Effector memory CD8-positive, alpha-beta T cell (primary cell): ENCODE measurements at regions not wholly inside any gene's neighbourhood (a gene's known extent, or its start where the extent isn't known, plus 50 kb on each side); places are given as distances from the start of the nearest gene placed in this dataset.
A peak's percentile ranks its signal among the peaks of the same experiment; 100 is the strongest.

Experiments used
- ATAC-seq: fragments of 150-1000 bp; cut with Tn5 transposase; replicated peaks from 2 replicates; pipeline ENCODE4 v1.10.0; 2021; ENCODE audit warnings: mild to moderate bottlenecking, moderate library complexity
- DNase-seq, 3 experiments: peaks; one replicate each; pipeline ENCODE4 v3.0.0; 2021
- H3K27ac Mint-ChIP-seq, 2 donors: one replicate each; pipeline ENCODE4 v1.8.0; 2022; ENCODE audit warnings: mild to moderate bottlenecking in 2 of 2, mixed read lengths in 2 of 2, moderate library complexity in 2 of 2
- H3K27me3 Mint-ChIP-seq, 2 donors: one replicate each; pipeline ENCODE4 v1.8.0; 2022; ENCODE audit warnings: mixed read lengths in 2 of 2
- H3K36me3 Mint-ChIP-seq: one replicate; pipeline ENCODE4 v1.8.0; 2022; ENCODE audit warnings: mild to moderate bottlenecking, moderate library complexity, mixed read lengths; ENCODE audit not compliant: insufficient read depth
- H3K4me1 Mint-ChIP-seq, 2 donors: one replicate each; pipeline ENCODE4 v1.8.0; 2022; ENCODE audit warnings: low read depth in 2 of 2, mixed read lengths in 2 of 2
- H3K4me3 Mint-ChIP-seq, 2 donors: one replicate each; pipeline ENCODE4 v1.8.0; 2022; ENCODE audit warnings: mild to moderate bottlenecking in 2 of 2, mixed read lengths in 2 of 2, moderate library complexity in 2 of 2
- H3K9me3 Mint-ChIP-seq, 2 donors: one replicate each; pipeline ENCODE4 v1.8.0; 2022; ENCODE audit warnings: mixed read lengths in 2 of 2

DNA sequence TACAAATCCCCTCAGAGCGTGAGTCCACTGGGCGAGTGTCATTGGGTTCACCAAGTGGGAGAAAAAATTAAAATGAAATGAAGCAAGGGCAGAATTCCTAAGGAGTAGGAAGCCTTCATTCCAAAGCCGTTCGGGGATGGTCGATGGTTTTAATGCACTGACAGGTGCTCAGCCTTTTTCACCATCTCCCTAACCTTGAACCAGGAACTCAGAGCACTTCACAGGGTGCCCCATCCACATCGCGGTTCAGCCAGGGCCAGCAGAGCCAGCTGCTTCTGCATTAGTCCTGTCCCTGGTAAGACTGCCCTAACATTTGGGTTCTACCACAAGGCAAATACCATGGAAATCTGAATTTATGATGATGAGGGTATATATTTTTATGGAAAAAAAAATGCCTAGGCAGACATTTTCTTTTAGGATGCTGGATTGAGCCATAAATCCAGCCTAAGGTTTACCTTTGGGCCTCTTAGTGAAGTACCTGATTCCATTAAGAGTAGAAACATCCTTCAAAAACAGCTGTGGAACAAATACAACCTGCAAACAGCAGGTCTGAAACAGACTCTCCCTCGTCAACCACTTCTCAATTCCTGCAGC is 203.5 kb upstream of the RNF32 start:
- ATAC-seq, result no peak
- Mint-ChIP-seq H3K9me3 (no peaks in the 10 kb centered on the region), H3K4me1 (no peaks in the 10 kb centered on the region), H3K27ac (no peak overlapping the region), H3K4me3 (no peak overlapping the region), H3K36me3 (no peaks in the 10 kb centered on the region), H3K27me3 (peaks cover 12 to 43% of the 10 kb centered on the region in 2 donors)
- no peak for DNase-seq

- no peaks in the 10 kb centered on the region for H3K4me1 Mint-ChIP-seq
- no peak for DNase-seq
- no peaks in the 10 kb centered on the region for H3K9me3 Mint-ChIP-seq
- peaks cover 12 to 41% of the 10 kb centered on the region in 2 donors for H3K27me3 Mint-ChIP-seq
- no peak overlapping the region for H3K27ac Mint-ChIP-seq
- H3K36me3 Mint-ChIP-seq, result no peaks in the 10 kb centered on the region
- no peak for ATAC-seq
- H3K4me3 Mint-ChIP-seq, result no peak overlapping the region
These were observed 204.9 kb upstream of the RNF32 start for GRCh38 chr7:156435486-156436231.

- H3K27ac Mint-ChIP-seq, result no peak overlapping the region
- no peaks in the 10 kb centered on the region for H3K4me1 Mint-ChIP-seq
- ATAC-seq (no peak), DNase-seq (no peak)
- H3K9me3 Mint-ChIP-seq, result no peaks in the 10 kb centered on the region
- no peaks in the 10 kb centered on the region for H3K36me3 Mint-ChIP-seq
- peaks cover 12 to 45% of the 10 kb centered on the region in 2 donors for H3K27me3 Mint-ChIP-seq
- H3K4me3 Mint-ChIP-seq, result no peak overlapping the region
These were observed 205.9 kb upstream of the RNF32 start for GRCh38 chr7:156434706-156435105.

DNA sequence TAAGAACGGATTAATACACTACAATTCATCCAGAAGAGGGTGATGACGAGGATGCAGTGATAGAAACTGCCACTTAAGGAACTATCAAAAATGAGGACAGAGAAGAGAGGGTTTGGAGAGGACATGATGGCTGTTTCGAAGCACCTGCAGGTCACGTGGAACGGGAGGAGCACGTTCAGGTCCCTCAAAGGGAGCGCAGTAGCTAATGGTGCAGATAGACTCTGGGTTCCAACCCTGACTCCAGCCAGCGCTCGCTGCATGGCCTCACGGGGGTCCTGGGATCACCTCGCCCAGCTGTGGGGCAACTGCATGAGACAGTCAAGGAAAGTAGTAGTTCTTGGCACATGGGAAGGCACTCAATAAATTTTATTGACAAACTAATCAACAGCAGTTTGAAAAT is 208.6 kb upstream of the RNF32 start:
- no peak for DNase-seq
- no peak overlapping the region for H3K27ac Mint-ChIP-seq
- H3K4me1 Mint-ChIP-seq, result no peaks in the 10 kb centered on the region
- H3K4me3 Mint-ChIP-seq, result no peak overlapping the region
- ATAC-seq, result no peak
- no peaks in the 10 kb centered on the region for H3K36me3 Mint-ChIP-seq
- peaks cover 15 to 50% of the 10 kb centered on the region in 2 donors for H3K27me3 Mint-ChIP-seq
- H3K9me3 Mint-ChIP-seq, result no peaks in the 10 kb centered on the region

DNA sequence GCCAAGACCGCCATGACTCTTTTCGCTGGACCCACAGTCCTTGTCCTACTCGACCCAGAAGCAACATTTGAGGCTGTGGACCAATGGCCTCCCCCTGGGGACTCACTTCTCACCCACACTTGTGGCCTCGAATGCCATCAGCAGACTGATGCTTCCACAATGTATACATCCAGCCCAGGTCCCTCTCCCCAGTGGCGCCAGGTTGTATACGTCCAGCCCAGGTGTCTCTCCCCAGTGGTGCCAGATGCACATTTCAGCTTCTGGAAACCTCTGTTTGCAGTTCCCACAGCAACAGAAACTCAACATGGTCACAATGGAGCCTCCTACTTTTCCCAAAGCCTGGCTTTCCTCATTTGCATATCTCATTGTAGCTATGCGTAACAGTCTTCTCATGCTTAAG is 210.5 kb upstream of the RNF32 start:
- Mint-ChIP-seq H3K36me3 (no peaks in the 10 kb centered on the region), H3K4me3 (no peak overlapping the region), H3K27ac (no peak overlapping the region), H3K4me1 (no peaks in the 10 kb centered on the region), H3K9me3 (no peaks in the 10 kb centered on the region), H3K27me3 (peaks cover 18 to 51% of the 10 kb centered on the region in 2 donors)
- ATAC-seq (no peak), DNase-seq (no peak)

GRCh38 chr7:156429514-156429913 is 211.1 kb upstream of the RNF32 start:
- Mint-ChIP-seq H3K4me3 (no peak overlapping the region), H3K9me3 (no peaks in the 10 kb centered on the region), H3K27me3 (peaks cover 20 to 51% of the 10 kb centered on the region in 2 donors), H3K36me3 (no peaks in the 10 kb centered on the region), H3K4me1 (no peaks in the 10 kb centered on the region), H3K27ac (no peak overlapping the region)
- DNase-seq (no peak), ATAC-seq (no peak)

GRCh38 chr7:156423876-156424275 is 216.7 kb upstream of the RNF32 start:
- DNase-seq (no peak), ATAC-seq (no peak)
- H3K9me3 Mint-ChIP-seq, result peaks cover 2 to 7% of the 10 kb centered on the region in 2 donors
- H3K4me3 Mint-ChIP-seq, result no peak overlapping the region
- H3K27me3 Mint-ChIP-seq, result peaks cover 20 to 48% of the 10 kb centered on the region in 2 donors
- no peaks in the 10 kb centered on the region for H3K36me3 Mint-ChIP-seq
- H3K27ac Mint-ChIP-seq, result no peak overlapping the region
- no peaks in the 10 kb centered on the region for H3K4me1 Mint-ChIP-seq

DNA sequence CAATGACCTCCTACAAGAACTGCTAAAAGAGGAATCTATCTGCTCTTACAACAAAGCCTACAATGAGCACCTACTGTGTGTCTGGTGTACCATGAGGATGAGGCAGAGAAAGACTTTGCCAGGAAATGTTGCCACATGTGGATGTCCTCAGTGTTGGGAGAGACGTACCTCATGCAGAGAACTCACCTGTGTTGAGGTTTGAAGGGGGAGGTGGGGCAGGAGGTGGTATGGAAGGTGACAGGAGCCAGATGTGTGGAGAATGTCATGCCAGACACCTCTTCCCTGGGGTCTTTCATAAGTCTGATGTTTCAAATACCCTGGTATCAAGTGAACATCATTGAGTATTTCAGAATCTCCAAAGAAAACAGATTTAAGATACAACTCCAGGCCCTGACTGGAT is 220.1 kb upstream of the RNF32 start:
- Mint-ChIP-seq H3K4me1 (peaks cover 0 to 1% of the 10 kb centered on the region in 2 donors), H3K36me3 (no peaks in the 10 kb centered on the region), H3K27ac (no peak overlapping the region), H3K27me3 (peaks cover 21 to 53% of the 10 kb centered on the region in 2 donors), H3K4me3 (no peak overlapping the region), H3K9me3 (peaks cover 2 to 7% of the 10 kb centered on the region in 2 donors)
- no peak for DNase-seq
- no peak for ATAC-seq

- ATAC-seq (no peak), DNase-seq (no peak)
- no peaks in the 10 kb centered on the region for H3K36me3 Mint-ChIP-seq
- H3K27ac Mint-ChIP-seq, result no peak overlapping the region
- H3K9me3 Mint-ChIP-seq, result peaks cover 2 to 7% of the 10 kb centered on the region in 2 donors
- peaks cover 17 to 56% of the 10 kb centered on the region in 2 donors for H3K27me3 Mint-ChIP-seq
- H3K4me1 Mint-ChIP-seq, result peaks cover 0 to 1% of the 10 kb centered on the region in 2 donors
- H3K4me3 Mint-ChIP-seq, result no peak overlapping the region
These were observed 220.8 kb upstream of the RNF32 start for GRCh38 chr7:156419782-156420181.

DNA sequence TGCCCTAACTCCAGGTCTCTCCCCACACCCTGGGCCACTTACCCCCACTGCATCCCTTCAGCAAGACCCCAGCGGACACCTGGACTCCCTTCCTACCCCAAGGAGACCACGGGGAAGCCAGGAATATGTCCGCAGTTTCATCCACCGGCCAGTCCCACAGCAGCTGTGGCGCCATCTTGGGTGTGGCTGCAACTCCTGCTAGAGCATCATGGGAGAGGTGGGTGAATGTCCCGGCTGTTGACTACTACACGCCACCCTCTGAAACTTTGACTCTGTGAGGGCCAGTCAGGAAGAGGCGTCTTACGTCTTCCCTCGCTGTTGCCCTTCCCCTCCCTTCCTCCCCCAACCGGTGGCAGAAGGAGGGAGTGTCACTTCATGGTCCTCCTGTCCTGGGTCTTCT is 238.3 kb upstream of the RNF32 start:
- Mint-ChIP-seq H3K4me1 (no peaks in the 10 kb centered on the region), H3K27me3 (peaks cover 0 to 16% of the 10 kb centered on the region in 2 donors), H3K4me3 (no peak overlapping the region), H3K36me3 (no peaks in the 10 kb centered on the region), H3K9me3 (no peaks in the 10 kb centered on the region), H3K27ac (no peak overlapping the region)
- ATAC-seq (no peak), DNase-seq (no peak)

DNA sequence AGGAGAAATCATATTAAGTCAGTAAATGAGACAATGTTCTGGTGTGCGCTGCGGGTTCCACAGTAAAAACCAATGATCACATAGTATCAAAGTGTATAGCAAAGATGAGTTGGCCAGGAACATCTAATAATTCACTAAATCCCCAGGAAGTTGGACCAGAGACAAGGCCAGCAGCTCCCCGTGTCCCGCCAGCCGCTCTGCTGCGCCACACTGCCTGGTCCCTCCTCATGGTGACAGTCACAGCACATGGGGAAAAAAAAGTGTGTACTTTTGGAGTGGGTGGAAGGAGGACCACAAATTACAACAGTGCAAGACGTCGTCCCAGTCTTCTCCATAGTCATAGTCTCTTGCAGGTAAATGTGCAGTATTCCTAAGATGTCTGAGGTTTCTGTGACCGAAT is 239.0 kb upstream of the RNF32 start:
- Mint-ChIP-seq H3K36me3 (no peaks in the 10 kb centered on the region), H3K9me3 (no peaks in the 10 kb centered on the region), H3K27me3 (peaks cover 0 to 16% of the 10 kb centered on the region in 2 donors), H3K4me1 (no peaks in the 10 kb centered on the region), H3K4me3 (no peak overlapping the region), H3K27ac (no peak overlapping the region)
- no peak for DNase-seq
- ATAC-seq, result no peak

GRCh38 chr7:156400046-156400445 is 240.5 kb upstream of the RNF32 start:
- Mint-ChIP-seq H3K27me3 (peaks cover 0 to 17% of the 10 kb centered on the region in 2 donors), H3K4me3 (no peak overlapping the region), H3K9me3 (no peaks in the 10 kb centered on the region), H3K36me3 (no peaks in the 10 kb centered on the region), H3K27ac (no peak overlapping the region), H3K4me1 (no peaks in the 10 kb centered on the region)
- DNase-seq (no peak), ATAC-seq (no peak)

DNA sequence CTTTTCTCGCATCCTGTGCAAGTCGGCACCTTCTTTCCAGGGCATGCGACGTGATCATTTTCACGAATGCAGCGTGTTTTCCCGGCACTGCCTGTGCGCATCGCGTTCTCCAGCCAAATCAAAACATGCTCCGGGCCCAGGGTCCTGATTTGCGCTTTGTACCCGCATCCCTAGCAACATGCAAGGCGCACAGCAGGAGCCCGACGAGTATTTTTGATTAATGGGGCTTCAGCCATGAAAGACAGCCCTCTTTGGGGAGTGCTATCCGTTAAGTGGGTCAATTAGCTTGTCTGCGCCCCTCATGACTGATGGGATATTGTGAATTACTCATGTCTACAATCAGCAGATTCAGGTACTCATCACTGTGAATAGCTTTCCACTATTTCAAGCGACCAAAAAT is 243.3 kb upstream of the RNF32 start:
- ATAC-seq, result no peak
- Mint-ChIP-seq H3K4me1 (no peaks in the 10 kb centered on the region), H3K4me3 (no peak overlapping the region), H3K9me3 (peaks cover 0 to under 1% of the 10 kb centered on the region in 2 donors), H3K27me3 (peaks cover 0 to 24% of the 10 kb centered on the region in 2 donors), H3K36me3 (no peaks in the 10 kb centered on the region), H3K27ac (peak overlapping the region in 1 of 2 donors; percentile 62)
- DNase-seq, result no peak

DNA sequence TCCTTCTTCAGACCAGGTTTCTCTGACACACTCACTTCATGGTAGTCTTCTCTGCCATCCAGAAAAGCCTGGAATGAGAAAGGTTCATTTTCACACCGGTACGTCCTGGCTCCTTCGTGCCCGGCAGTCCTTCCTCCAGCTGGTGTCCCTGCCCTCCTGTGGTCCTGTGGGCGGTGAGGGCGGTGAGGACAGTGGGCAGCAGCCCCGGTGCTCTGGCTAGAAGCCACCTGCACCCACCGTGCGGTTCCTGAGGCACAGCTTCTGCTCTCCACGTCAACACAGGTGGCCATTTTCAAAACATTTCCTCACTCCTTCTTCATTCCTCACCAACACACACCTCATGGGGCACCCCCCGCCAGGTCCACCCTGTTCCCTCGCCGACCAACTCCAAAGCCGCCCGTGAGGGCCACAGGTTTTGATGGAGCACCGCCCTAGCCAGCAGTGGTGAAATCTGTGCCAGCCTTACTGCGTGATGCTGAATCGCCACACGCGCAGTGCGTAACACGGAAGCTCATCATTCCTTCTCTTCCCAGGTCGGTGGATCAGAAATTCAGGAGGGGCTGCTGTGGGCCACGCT is 251.4 kb upstream of the RNF32 start:
- Mint-ChIP-seq H3K36me3 (no peaks in the 10 kb centered on the region), H3K27ac (no peak overlapping the region), H3K4me1 (no peaks in the 10 kb centered on the region), H3K9me3 (peaks cover 6 to 17% of the 10 kb centered on the region in 2 donors), H3K27me3 (peaks cover 0 to 34% of the 10 kb centered on the region in 2 donors), H3K4me3 (no peak overlapping the region)
- ATAC-seq, result no peak
- no peak for DNase-seq
